ENCODE measurements at regions not wholly inside any gene's neighbourhood (a gene's known extent, or its start where the extent isn't known, plus 50 kb on each side); places are given as distances from the start of the nearest gene placed in this dataset.

DNA sequence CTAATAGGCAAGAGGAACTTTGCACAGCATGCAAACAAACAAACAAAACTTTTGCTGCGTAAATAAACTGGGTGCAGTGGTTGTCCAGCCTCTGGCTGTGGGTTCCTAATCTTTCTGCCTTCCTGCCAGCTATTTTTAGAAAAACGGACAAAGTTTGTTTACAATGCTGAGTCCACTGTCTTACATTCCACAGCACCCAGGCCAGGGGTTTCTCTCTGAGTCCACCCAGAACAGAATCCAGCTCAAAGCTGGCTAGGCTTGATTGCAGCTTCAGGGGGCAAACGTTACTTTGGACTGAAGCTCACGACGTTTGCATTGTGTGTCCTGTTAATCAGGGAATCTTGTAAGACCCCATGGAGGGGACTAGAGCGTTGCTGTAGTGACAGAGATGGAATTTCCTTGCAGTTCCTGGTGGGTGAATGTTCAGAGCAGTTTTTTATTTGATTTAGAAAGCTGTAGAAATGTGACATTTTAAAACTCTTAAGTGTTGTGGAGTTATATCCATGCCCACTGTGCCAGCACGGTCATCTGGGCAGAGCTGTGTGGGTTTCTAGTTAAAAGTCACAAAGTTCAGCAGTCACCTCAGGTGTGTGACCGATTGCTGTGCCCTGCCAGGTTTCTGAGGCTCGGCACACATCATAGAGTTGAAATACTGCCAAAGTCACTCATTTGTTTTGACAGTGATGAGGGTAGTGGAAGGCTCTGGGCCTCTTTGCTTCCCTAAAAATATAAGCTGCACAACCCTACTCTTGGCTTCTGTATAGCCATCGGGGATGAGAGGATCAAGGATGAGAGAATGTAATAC is 247.0 kb downstream of the STK31 start:
- TF ChIP-seq, protein P1, sequence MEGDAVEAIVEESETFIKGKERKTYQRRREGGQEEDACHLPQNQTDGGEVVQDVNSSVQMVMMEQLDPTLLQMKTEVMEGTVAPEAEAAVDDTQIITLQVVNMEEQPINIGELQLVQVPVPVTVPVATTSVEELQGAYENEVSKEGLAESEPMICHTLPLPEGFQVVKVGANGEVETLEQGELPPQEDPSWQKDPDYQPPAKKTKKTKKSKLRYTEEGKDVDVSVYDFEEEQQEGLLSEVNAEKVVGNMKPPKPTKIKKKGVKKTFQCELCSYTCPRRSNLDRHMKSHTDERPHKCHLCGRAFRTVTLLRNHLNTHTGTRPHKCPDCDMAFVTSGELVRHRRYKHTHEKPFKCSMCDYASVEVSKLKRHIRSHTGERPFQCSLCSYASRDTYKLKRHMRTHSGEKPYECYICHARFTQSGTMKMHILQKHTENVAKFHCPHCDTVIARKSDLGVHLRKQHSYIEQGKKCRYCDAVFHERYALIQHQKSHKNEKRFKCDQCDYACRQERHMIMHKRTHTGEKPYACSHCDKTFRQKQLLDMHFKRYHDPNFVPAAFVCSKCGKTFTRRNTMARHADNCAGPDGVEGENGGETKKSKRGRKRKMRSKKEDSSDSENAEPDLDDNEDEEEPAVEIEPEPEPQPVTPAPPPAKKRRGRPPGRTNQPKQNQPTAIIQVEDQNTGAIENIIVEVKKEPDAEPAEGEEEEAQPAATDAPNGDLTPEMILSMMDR (IDR thresholded peaks at IDR 0.05), result no peak
- TF ChIP-seq POLR2A (IDR thresholded peaks at IDR 0.05), result no peak
